NCI-H2107 treated with DMSO at 0.1 percent for 48 hours (cell line): ENCODE measurements at regions not wholly inside any gene's neighbourhood (a gene's known extent, or its start where the extent isn't known, plus 50 kb on each side); places are given as distances from the start of the nearest gene placed in this dataset.

Source experiments
- DNase-seq: peaks from one replicate; lab custom pipeline; 2025; ENCODE audit not compliant: unreplicated experiment; lab: John Stamatoyannopoulos, UW

DNA sequence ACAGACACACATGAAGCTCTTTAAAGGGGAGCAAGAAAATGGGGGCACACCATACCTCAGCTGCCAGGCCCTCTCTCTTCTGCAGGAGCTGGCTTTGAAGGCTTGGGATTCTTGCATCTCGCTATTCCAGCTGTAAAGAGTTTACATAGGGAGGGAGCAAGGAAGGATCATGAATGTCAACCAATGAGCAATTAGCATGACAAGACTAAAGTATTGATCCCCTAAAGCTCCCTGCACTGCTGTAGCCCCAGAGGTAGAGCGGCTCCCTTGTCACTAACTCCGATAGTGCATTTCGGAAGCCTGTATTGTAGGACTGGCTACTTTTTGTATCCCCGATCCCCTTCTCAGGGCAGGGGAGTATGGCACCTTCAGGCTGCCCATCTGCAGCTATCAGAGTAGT lies 113.4 kb upstream of the PMFBP1 start:
- no peak for DNase-seq

DNA sequence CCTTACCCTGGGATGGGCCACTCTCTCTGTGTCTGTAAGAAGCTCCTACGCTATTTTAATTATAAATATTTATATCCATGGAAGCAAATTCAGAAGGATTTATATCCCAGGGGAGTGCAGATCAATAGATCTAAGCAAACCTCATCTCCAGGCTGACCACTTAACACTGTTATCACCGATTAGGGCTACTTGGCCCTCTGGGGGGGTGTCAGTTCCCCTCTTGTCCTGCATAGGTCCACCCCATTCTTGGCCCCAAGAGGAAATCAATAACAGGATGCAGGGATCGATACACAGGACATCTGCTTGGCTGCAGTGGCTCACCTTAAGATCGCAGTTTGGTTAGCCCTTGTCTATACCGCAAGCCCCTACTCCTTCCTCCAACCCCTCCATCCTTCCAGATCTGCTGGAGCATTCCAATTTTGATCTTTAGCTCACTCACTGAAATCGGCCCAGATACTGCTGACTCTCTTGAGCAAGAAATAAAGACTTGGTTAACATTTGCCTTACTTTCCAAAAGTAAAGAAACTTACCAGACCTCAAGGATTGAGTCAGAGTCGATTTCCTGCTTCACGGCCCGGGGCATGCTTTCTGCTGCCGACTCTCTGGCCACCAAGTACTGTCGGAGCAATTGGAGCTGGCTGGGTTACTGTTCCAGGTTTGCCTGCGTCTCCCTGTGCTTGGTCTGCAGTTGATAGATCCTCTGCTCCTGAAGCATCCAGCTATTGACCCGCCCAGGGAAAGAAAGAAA lies 112.3 kb upstream of the PMFBP1 start:
- DNase-seq, result no peak

DNA sequence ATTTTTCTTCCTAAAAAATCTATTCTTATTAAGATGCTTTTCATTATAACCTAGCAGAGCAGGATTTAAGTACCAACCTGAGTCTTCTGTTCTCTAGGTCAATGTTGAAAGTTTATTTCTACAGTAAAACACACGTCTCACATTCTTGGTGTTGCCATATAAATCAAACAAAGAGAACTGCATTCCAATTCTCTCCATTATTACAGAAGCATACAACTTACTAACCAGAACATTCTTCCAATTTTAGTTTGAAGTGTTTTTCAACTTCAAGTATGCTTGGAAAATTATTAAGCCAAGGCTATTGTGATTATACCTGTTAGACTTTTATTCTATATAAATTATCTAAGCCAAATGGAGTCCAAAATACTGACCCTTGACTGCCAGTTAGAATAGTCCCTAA lies 110.4 kb upstream of the PMFBP1 start:
- no peak for DNase-seq

GRCh38 chr16:72278301-72278700 lies 106.3 kb upstream of the PMFBP1 start:
- no peak for DNase-seq

DNA sequence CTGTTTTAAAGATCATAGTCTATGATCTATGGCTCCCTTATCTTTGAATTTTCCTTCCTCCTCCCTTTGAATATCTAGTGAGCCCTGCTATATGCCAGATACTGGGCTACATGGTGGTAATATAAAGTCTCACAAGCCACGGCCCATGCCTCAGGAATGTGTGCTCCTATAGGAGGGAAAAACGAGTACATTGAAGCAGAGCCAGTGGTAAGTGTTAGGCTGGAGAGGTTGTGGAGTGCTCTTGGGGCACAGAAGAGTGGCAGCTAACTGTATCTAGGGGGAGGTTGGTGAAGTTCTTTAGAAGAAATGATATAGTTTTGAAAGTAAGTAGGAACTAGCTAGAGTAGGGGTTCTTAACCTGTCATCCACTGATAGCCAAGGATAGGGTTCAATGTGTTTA lies 105.8 kb upstream of the PMFBP1 start:
- DNase-seq, result no peak

GRCh38 chr16:72271699-72272240 lies 99.8 kb upstream of the PMFBP1 start:
- no peak for DNase-seq

DNA sequence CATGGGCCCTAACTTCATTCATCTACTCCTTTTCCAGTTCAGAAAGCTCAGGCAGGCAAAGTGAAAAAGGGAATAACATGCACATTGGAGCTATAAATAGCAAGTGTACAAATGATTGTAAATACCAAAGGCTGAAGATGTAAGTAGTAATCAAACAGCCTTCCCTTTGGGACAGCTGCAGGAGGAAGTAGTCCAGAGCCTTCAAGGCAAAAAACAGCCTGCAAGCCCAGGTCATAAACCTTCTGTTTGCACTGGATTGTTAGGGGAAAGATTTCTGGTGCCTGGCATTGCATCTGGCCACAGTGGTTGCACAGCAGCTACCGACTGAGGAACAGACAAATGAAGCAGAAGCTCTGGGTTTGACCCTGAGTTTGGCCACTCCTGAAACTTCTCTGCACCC lies 98.6 kb upstream of the PMFBP1 start:
- no peak for DNase-seq

DNA sequence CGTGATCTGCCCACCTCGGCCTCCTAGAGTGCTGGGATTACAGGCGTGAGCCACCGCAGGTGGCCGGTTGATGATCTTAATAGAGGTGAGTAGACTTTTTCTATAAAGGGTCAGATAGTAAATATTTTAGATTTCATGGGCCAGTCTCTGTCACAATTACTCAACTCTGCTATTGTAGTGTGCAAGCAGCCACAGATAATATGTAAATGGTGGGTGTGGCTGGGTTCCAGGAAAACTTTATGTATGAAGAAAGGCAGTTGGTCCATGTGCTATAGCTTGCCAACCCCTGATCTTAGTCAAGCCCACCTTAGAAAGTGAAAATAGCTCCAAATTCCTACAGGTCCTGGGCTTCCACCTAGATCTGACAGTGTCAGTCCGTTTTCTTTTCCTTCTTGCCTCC lies 94.9 kb upstream of the PMFBP1 start:
- no peak for DNase-seq

DNA sequence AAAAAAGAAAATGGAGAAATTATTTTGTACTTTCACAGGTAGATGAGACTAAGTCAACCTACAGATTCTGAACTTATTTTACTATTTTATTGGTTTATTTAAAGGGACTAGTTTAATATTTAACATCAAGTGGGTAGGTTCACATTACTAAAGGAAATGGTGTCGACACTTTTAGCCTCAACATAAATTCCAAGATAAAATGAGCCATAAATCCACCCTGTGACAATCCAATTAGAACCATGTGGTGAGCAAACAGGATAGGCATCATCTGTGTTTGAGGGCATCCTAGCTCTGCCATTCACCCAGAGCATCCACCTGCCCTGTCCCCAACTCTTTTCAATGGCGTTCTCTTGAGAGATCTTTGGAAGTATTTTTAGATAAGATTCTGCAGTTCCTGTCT lies 92.8 kb upstream of the PMFBP1 start:
- no peak for DNase-seq

DNA sequence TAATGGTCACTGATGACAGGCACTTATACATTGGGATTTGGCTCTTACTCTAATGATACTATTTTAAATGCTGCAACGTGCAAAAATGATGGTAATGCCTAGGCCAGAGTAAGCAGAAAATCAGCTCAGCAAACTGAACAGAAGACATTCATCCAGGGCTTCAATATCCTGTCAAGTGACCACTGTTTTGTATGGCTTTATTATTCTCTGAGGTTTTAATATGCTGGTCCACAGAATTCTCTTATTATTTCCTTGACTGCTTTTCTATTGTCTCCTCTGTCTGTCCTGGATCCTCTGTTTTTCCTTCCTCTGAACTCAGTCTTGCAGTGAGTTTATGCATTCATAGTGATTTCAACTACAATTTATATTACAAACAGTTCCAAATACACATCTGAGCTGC lies 90.8 kb upstream of the PMFBP1 start:
- no peak for DNase-seq

DNA sequence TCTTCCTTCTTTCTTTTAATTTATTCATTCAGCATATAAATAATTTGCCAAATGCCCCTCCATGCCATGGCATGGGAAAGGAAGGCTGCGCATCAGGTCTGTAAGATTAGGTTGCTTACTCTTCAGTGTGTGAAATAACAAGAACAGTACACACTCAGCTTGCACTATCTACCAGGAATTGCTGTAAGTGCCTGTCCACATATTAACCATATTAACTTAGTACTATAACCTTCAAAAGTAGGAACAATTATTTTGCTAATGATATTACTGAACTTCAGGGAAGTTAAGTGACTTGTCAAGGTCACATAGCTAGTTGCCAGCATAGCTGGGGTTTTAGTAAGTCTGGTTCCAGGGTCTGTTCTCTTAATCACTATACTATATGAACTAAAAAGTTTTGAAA lies 89.2 kb upstream of the PMFBP1 start:
- DNase-seq, result no peak

DNA sequence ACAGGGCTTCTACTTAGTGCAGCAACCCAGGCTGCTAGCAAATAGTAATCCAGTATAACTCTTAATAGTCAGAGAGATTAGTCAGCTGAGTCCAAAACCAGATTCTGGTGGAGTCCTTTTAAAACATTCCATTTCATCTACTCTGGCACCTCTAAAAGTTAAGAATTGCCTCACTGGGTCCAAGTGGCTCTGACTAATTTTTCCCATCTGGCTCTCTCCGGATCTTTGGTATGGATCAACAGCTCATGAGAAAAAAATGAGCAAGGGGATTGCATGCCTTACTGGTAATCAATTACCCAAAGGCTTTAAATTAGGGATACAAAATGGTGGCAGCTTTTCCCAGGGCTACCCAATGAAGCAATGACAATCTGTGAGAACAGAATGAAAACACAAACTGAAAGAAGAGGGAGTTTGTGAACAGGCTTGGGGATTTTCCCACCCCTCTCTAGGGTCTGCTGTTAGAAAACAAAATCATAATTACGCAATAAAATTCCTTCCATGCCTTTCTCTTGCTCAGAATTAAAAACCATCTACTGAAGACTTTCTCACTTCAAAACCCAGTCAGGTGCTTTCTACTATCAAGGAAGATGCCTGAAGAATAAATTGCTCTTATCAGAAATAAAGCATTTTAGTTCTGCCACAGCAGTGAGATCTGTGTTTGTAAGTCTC lies 84.6 kb upstream of the PMFBP1 start:
- no peak for DNase-seq

DNA sequence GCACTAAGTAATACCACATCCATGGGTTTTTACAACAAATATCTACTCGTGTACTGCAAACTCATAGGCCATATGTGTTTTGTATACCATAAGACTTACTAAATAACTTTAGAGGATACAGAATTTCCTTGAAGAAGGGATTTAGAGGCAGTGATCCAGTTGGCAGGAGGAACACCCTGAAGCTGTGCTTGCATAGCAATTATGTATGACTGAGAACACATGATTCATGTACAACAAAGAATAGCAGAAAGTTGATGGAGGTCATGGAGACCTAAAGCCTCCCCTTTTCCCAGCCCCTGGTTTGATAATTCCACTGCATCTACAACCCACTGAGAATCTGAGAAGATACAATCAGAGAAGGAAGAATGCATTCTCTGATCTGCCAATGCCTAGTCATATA lies 83.8 kb upstream of the PMFBP1 start:
- no peak for DNase-seq

DNA sequence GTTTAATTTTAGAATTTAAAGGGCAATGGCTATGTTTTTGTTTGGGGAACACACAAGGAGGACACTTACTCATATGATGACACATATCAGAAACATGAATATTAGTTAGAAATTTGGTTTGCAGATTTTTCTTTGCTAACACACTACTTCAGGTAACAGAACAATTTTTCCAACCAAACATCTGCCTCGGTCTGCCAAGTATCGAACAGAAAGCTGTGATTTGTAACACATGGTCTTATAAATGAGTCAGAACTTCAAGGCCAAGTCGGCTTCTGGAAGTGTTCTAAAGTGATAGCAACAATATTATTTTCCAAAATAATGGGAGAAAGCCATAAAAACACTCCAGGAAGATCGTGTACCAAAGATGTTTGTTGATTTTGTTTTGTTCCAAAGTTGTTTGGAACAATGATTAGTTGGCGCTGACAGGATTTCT lies 75.9 kb upstream of the PMFBP1 start:
- DNase-seq, result no peak

GRCh38 chr16:72246423-72246822 lies 74.5 kb upstream of the PMFBP1 start:
- no peak for DNase-seq

DNA sequence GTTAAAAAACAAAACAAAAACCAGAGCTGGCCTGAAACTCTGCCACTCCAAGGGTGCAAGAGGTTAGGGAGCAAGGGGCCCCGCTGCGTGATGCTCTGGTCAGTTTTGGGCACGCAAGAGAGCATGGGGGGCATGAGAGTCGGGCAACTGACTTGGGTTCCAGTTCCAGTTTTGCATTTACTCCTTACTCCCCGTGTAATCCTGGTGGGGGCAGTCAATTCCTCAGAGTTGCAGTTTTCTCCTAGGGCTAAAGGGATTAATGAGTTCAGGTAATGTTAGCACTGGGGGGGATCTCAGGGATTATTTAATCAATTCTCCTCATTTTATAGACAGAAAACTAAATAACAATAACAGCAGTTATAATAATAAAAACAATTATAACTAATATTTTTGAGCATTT lies 72.9 kb upstream of the PMFBP1 start:
- DNase-seq, result no peak

DNA sequence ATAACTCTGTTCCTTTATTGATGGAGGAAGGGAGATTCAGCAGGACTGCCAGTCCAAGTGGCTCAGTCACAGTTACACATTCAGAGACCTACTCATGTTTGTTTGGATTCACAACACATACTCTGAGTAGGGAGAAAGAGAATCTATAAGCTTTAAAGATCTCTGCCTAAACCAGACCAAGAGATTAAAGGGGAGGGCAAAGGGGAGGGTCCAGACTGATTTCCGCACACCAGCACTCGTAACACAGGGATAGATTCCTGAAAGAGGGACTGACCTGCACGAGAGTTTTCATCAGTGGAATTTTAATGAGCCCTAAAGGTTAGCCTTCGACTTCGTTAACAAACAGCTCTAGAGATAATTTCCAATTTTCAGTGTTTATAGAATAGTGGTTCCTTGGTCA lies 71.7 kb upstream of the PMFBP1 start:
- DNase-seq, result no peak

DNA sequence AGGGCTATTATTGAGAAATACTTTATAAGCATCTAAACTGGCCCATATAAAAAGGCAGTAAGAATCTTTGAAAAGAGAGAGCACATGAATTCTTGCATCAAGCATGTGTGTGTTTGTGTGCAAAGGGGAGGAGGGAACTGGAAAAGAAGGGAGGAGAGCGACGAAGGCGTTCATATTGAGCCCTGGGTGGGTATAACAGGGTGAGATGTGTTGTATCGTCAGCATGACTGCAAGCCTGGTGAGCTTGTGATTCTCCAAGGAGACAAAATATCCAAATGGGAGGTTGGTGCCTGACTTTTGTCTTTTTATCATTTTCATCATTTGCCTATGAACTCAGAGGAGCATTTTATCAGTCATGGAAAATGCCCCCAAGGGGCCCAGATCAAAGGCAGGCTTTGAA lies 70.8 kb upstream of the PMFBP1 start:
- no peak for DNase-seq

- peak; percentile 46 for DNase-seq
Observed at GRCh38 chr16:72241930-72242329, 70.0 kb upstream of the PMFBP1 start.

DNA sequence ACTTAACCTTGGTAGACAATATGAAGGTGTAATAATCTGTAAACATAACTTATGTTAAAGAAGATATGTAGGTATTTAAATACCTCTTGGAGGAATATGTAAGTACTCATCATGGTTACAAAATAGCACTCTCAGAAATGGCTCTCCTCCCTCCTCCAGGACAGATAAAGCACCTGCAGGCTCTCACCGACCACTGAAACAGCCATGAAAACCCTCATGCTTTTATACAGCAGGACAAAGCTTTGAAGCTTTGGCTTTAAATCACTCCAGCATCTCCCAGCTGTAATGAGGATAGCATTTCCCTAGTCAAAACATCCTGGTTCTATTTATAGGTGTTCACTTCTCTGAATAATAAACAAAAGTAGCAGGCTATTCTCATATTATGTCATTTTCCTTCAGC lies 69.1 kb upstream of the PMFBP1 start:
- peak; percentile 86 for DNase-seq

- DNase-seq, result no peak
Observed at GRCh38 chr16:72240466-72240865, 68.5 kb upstream of the PMFBP1 start.

GRCh38 chr16:72236866-72237265 lies 64.9 kb upstream of the PMFBP1 start:
- DNase-seq, result no peak

DNA sequence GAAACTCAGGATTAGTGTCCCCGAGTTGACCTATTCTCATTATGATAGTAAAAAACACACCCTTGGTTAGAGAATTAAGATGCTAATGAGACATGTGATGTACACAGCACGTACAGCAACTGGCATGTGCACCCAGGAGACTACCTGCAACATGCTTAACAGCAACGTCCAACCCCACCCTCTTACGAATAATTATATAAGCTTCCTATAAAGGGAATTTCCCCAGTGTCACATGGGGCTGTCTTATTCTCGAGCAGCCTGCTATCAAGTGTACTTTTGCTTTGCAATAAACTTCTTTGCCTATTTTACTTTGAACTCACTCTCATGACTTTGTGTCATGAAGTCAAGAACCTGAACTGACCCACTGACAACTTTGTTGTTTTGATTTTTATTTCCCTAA lies 62.4 kb upstream of the PMFBP1 start:
- DNase-seq, result no peak
